ENCODE measurements at regions not wholly inside any gene's neighbourhood (a gene's known extent, or its start where the extent isn't known, plus 50 kb on each side); places are given as distances from the start of the nearest gene placed in this dataset.
"Not testable (repeated sequence)": the region's sequence is repeated elsewhere in the genome, so short reads cannot be mapped to it uniquely, and the experiment has no call there.

- POLR2A ChIA-PET = no interaction called here
Measured at GRCh38 chr6:81098109-81098814, 654.2 kb downstream of the TENT5A start.

GRCh38 chr6:81096464-81096863 lies 656.0 kb downstream of the TENT5A start:
- H3K9me3 ChIP-seq (ENCODE audit: control insufficient read depth, insufficient read depth, low read depth, low read length); POLR2A ChIA-PET; H3K36me3 ChIP-seq (ENCODE audit: control insufficient read depth in 2 of 2, insufficient read depth in 1 of 2, low read length in 2 of 2); H3K27ac ChIP-seq (ENCODE audit: extremely low read depth, low read depth, low read length); H3K4me3 ChIP-seq (ENCODE audit: low read depth, low read length); H3K4me1 ChIP-seq (ENCODE audit: control insufficient read depth, insufficient read depth, low read length): not testable (repeated sequence)
- CTCF ChIA-PET = interaction anchor here (0.8 kb wide), 1 partner anchor 20 kb away, joined by 3 read pairs; no protein-coding TSS in a partner anchor
- TF ChIP-seq AEBP2 (tag by site-specific recombination; IDR thresholded peaks at IDR 0.05; ENCODE audit: borderline replicate concordance) (peak; percentile 44; the same call in 1 of the 2 replicates), ZBTB8A (tag by site-specific recombination; IDR thresholded peaks at IDR 0.05) (peak; percentile 53; the same call in 1 of the 2 replicates), ZNF202 (tag by site-specific recombination; IDR thresholded peaks at IDR 0.05; ENCODE audit: borderline replicate concordance) (peak; percentile 48; the same call in 1 of the 2 replicates), ZNF266 (tag by site-specific recombination; IDR thresholded peaks at IDR 0.05; ENCODE audit: low read depth) (0 out of 2 replicates have a peak, but pooled peaks have one; percentile 23), ZNF433 (tag by site-specific recombination; IDR thresholded peaks at IDR 0.05; ENCODE audit: low read depth) (peak; percentile 61; the same call in 1 of the 2 replicates), ZNF140 (tag by site-specific recombination; IDR thresholded peaks at IDR 0.05) (peak; percentile 66), ZNF555 (tag by site-specific recombination; conservative IDR thresholded peaks at IDR 0.05) (peak; percentile 63), ZNF394 (tag by site-specific recombination; IDR thresholded peaks at IDR 0.05; ENCODE audit: borderline replicate concordance) (peak; percentile 76; the same call in 1 of the 2 replicates), ZBTB11 (tag by site-specific recombination; conservative IDR thresholded peaks at IDR 0.05; ENCODE audit: low read depth) (peak; percentile 58), ZNF426 (tag by site-specific recombination; IDR thresholded peaks at IDR 0.05) (peak; percentile 62), REST (tag by site-specific recombination; IDR thresholded peaks at IDR 0.05) (peak; percentile 39; the same call in 1 of the 2 replicates)

More at GRCh38 chr6:81098109-81098814, 654.2 kb downstream of the TENT5A start:
- H3K4me3 ChIP-seq (ENCODE audit: low read depth, low read length) = no peak overlapping the region
- no peaks in the 10 kb centered on the region for H3K36me3 ChIP-seq (ENCODE audit: control insufficient read depth in 2 of 2, insufficient read depth in 1 of 2, low read length in 2 of 2)
- no peaks in the 10 kb centered on the region for H3K4me1 ChIP-seq (ENCODE audit: control insufficient read depth, insufficient read depth, low read length)
- H3K9me3 ChIP-seq (ENCODE audit: control insufficient read depth, insufficient read depth, low read depth, low read length) = no peaks in the 10 kb centered on the region
- H3K27ac ChIP-seq (ENCODE audit: extremely low read depth, low read depth, low read length) = no peak overlapping the region
- CTCF ChIA-PET = no interaction called here
- TF ChIP-seq ZNF324 (tag by site-specific recombination; IDR thresholded peaks at IDR 0.05) (no peak), ZNF354C (tag by site-specific recombination; IDR thresholded peaks at IDR 0.05; ENCODE audit: borderline replicate concordance, low read depth) (no peak), ZNF473 (tag by site-specific recombination; IDR thresholded peaks at IDR 0.05) (no peak), ZNF501 (tag by site-specific recombination; IDR thresholded peaks at IDR 0.05) (no peak), ZNF174 (tag by site-specific recombination; IDR thresholded peaks at IDR 0.05) (no peak), ZNF677 (tag by site-specific recombination; IDR thresholded peaks at IDR 0.05) (no peak), KLF10 (tag by site-specific recombination; IDR thresholded peaks at IDR 0.05) (no peak), ZNF148 (tag by site-specific recombination; IDR thresholded peaks at IDR 0.05; ENCODE audit: borderline replicate concordance) (no peak)
